ENCODE measurements at regions not wholly inside any gene's neighbourhood (a gene's known extent, or its start where the extent isn't known, plus 50 kb on each side); places are given as distances from the start of the nearest gene placed in this dataset.

DNA sequence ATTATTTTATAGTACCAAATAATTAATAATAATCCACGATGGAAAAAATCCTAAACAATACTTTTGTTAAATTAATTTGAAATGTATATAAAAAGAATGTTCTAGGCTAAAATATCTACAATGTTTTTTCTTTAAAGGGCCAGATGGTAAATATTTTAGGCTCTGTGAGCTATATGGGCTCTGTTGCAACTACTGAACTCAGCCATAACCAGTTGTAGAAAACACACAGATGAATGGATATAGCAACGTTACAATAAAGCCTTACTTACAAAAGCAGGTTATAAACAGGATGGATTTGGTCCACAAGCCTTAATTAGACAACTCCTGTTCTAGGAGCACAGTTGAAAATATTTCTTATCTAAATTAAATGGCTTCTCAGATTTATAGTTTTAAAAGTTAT lies 245.2 kb downstream of the KCNC2 start:
- Histone ChIP-seq H3K4me1 (ENCODE audit: control insufficient read depth, low read depth, low read length) (no peaks in the 10 kb centered on the region), H3K27me3 (ENCODE audit: control insufficient read depth, insufficient read depth, low read length) (no peaks in the 10 kb centered on the region), H3K4me3 (ENCODE audit: low read length) (no peak overlapping the region), H3K36me3 (ENCODE audit: control insufficient read depth, low read depth, low read length) (no peaks in the 10 kb centered on the region), H3K9ac (ENCODE audit: low read length) (no peak overlapping the region), H3K9me3 (ENCODE audit: control insufficient read depth, low read depth, low read length) (no peaks in the 10 kb centered on the region), H3K27ac (ENCODE audit: low read length) (no peak overlapping the region)

DNA sequence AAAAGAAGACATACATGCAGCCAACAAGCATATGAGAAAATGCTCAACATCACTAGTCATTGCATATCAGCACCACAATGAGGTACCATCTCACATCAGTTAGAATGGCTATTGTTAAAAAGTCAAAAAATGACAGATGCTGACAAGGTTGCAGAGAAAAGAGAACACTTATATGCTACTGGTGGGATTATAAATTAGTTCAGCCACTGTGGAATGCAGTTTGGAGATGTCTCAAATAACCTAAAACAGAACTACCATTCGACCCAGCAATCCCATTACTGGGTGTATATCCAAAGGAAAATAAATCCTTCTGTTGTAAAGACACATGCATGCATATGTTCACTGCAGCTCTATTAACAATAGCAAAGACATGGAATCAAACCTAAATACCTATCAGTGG lies 238.4 kb downstream of the KCNC2 start:
- Histone ChIP-seq H3K9ac (ENCODE audit: low read length) (no peak overlapping the region), H3K36me3 (ENCODE audit: control insufficient read depth, low read depth, low read length) (no peaks in the 10 kb centered on the region), H3K27ac (ENCODE audit: low read length) (no peak overlapping the region), H3K4me3 (ENCODE audit: low read length) (no peak overlapping the region), H3K4me1 (ENCODE audit: control insufficient read depth, low read depth, low read length) (no peaks in the 10 kb centered on the region), H3K9me3 (ENCODE audit: control insufficient read depth, low read depth, low read length) (no peaks in the 10 kb centered on the region), H3K27me3 (ENCODE audit: control insufficient read depth, insufficient read depth, low read length) (no peaks in the 10 kb centered on the region)

DNA sequence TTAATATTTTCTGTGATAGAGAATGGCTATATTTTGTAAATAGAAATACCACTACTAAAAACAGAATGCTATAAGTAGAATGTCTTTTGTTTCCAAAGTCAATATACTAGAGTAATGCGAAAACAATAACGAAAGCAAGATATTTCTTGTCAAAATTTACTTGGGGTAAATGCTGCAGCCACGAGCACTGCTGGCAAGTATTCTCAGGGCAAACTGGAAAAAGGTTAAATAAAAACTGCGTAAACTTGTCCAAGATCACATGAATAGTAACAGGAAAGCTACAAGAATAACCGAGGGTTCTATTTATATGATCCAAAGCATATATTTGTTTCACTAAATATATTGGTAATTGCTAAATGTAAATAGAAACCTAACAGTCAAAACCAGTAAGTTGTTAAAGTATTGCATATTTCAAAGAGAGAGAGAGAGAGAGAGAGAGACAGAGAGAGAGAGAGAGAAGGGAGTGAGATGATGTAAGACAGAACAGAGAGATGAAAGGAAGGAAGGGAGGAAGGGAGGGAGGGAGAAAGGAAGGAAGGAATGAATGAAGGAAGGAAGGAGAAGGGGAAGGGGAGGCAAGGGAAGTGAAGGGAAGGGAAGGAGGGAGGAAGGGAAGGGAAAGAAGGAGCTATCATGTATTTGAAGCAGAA lies 231.7 kb downstream of the KCNC2 start:
- Histone ChIP-seq H3K27ac (ENCODE audit: low read length) (no peak overlapping the region), H3K4me1 (ENCODE audit: control insufficient read depth, low read depth, low read length) (no peaks in the 10 kb centered on the region), H3K4me3 (ENCODE audit: low read length) (no peak overlapping the region), H3K36me3 (ENCODE audit: control insufficient read depth, low read depth, low read length) (no peaks in the 10 kb centered on the region), H3K9ac (ENCODE audit: low read length) (no peak overlapping the region), H3K9me3 (ENCODE audit: control insufficient read depth, low read depth, low read length) (no peaks in the 10 kb centered on the region), H3K27me3 (ENCODE audit: control insufficient read depth, insufficient read depth, low read length) (no peaks in the 10 kb centered on the region)

DNA sequence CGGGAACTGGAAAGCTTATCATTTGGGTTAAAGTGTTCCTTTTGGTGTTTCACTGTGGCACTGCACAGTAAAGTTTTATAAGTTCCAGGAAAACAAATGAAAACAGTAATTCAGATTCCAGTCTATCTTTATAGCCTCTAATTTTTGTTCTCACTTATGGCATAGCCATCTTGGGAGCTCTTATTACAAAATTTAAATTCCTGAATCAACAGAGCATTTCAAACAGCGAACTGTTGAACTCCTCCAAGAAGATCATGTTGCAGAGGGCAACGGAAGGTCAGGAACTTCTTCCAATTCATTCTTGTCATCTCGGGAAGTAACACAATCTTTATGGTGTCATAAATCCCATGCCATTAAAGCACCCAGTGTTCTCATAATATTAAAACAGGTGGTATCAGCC lies 229.1 kb downstream of the KCNC2 start:
- Histone ChIP-seq H3K9me3 (ENCODE audit: control insufficient read depth, low read depth, low read length) (no peaks in the 10 kb centered on the region), H3K4me1 (ENCODE audit: control insufficient read depth, low read depth, low read length) (no peaks in the 10 kb centered on the region), H3K27ac (ENCODE audit: low read length) (no peak overlapping the region), H3K27me3 (ENCODE audit: control insufficient read depth, insufficient read depth, low read length) (no peaks in the 10 kb centered on the region), H3K4me3 (ENCODE audit: low read length) (no peak overlapping the region), H3K9ac (ENCODE audit: low read length) (no peak overlapping the region), H3K36me3 (ENCODE audit: control insufficient read depth, low read depth, low read length) (no peaks in the 10 kb centered on the region)

DNA sequence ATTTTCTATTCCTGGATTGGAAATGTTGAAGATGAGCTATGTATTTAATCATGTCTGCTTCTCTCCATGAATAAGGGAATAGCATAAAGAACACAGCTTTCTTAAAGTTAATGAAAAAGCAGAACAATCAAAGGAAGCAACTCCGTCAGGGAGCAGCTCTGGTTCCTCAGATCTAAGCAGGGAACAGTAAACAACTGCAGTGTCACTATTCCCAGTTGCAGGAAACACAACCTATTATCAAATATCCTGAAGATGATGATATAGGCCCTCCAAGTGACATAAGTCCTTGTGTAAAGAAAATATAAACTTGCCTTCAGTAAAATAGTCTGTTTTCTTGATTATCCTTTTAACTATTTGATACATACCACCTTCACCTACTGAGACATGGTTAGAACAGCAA lies 228.1 kb downstream of the KCNC2 start:
- H3K4me3 ChIP-seq (ENCODE audit: low read length) = no peak overlapping the region
- H3K9me3 ChIP-seq (ENCODE audit: control insufficient read depth, low read depth, low read length) = no peaks in the 10 kb centered on the region
- no peaks in the 10 kb centered on the region for H3K36me3 ChIP-seq (ENCODE audit: control insufficient read depth, low read depth, low read length)
- H3K9ac ChIP-seq (ENCODE audit: low read length) = no peak overlapping the region
- H3K27me3 ChIP-seq (ENCODE audit: control insufficient read depth, insufficient read depth, low read length) = no peaks in the 10 kb centered on the region
- H3K27ac ChIP-seq (ENCODE audit: low read length) = no peak overlapping the region
- H3K4me1 ChIP-seq (ENCODE audit: control insufficient read depth, low read depth, low read length) = no peaks in the 10 kb centered on the region

DNA sequence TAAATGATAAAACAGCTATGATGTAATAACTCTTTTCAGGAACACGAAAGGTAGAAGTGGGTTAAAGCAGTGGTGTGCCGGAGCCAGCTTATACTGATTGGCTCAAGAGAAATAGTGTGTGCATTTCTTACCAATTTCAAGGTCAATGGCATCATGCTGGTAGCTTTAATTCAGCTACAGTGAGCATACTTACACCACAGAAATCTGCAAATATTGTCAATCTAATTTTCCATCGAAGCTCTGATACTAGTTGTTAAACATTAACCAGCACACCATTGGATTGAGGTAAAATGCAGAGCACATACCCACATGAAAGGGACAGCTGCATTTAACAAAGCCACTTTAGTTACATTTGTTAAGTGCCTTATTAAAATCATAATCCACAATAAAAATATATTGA lies 225.7 kb downstream of the KCNC2 start:
- Histone ChIP-seq H3K36me3 (ENCODE audit: control insufficient read depth, low read depth, low read length) (no peaks in the 10 kb centered on the region), H3K27me3 (ENCODE audit: control insufficient read depth, insufficient read depth, low read length) (no peaks in the 10 kb centered on the region), H3K4me3 (ENCODE audit: low read length) (no peak overlapping the region), H3K9me3 (ENCODE audit: control insufficient read depth, low read depth, low read length) (no peaks in the 10 kb centered on the region), H3K27ac (ENCODE audit: low read length) (no peak overlapping the region), H3K4me1 (ENCODE audit: control insufficient read depth, low read depth, low read length) (no peaks in the 10 kb centered on the region), H3K9ac (ENCODE audit: low read length) (no peak overlapping the region)

DNA sequence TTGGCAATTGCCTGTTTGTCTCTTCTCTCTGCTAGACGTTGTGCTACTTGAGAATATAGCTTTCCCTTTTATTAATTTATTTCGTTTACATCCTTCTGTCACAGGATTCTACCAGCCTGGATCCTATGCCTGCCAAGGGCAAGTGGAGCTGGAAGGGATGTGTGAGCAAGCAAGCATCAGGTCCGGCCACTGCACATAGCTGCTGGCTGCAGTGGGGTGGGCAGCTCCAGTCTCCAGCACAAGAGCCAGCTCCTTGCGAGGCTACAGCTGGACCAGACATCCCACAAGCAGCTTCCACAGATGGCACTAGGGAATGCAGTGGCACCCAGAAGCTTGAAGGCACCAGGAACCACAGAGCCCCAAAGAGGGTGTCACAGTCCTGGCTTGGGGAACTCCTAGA lies 225.0 kb downstream of the KCNC2 start:
- Histone ChIP-seq H3K27me3 (ENCODE audit: control insufficient read depth, insufficient read depth, low read length) (no peaks in the 10 kb centered on the region), H3K27ac (ENCODE audit: low read length) (no peak overlapping the region), H3K36me3 (ENCODE audit: control insufficient read depth, low read depth, low read length) (no peaks in the 10 kb centered on the region), H3K9ac (ENCODE audit: low read length) (no peak overlapping the region), H3K4me3 (ENCODE audit: low read length) (no peak overlapping the region), H3K9me3 (ENCODE audit: control insufficient read depth, low read depth, low read length) (no peaks in the 10 kb centered on the region), H3K4me1 (ENCODE audit: control insufficient read depth, low read depth, low read length) (no peaks in the 10 kb centered on the region)

DNA sequence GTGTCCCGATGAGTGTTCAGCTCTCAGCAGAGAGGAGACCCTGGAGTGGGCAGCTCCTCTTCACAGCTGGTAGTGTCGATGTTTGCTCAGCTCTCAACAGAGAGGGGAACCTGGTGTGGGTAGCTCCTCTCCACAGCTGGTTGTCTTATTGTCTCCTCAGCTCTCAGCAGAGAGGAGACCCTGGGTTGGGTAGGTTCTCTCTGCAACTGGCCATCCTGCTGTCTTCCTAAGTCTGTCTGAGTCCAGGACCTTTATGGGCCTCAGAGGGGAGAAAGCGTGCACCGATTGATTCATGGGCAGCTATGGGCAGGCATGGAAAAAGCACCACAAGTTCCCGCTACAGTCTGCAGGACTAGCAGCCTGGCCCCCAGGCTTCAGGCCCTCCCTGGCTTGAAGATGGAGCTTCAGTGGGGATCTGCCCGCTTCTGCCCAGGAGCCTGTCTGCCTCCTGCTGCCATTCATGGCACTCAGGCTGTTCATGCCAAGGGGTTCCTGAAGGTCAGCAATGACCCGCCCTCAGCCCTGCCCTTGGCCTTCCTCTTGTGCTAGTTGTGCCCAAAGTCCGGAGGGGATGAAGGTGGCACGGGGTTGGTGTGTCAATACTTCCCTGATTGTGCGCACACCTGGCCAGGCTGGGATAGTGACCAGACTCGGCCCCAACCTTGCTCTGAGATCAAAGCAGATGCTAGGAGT lies 224.2 kb downstream of the KCNC2 start:
- Histone ChIP-seq H3K4me3 (ENCODE audit: low read length) (no peak overlapping the region), H3K9me3 (ENCODE audit: control insufficient read depth, low read depth, low read length) (no peaks in the 10 kb centered on the region), H3K27ac (ENCODE audit: low read length) (no peak overlapping the region), H3K4me1 (ENCODE audit: control insufficient read depth, low read depth, low read length) (no peaks in the 10 kb centered on the region), H3K36me3 (ENCODE audit: control insufficient read depth, low read depth, low read length) (no peaks in the 10 kb centered on the region), H3K9ac (ENCODE audit: low read length) (no peak overlapping the region), H3K27me3 (ENCODE audit: control insufficient read depth, insufficient read depth, low read length) (no peaks in the 10 kb centered on the region)

DNA sequence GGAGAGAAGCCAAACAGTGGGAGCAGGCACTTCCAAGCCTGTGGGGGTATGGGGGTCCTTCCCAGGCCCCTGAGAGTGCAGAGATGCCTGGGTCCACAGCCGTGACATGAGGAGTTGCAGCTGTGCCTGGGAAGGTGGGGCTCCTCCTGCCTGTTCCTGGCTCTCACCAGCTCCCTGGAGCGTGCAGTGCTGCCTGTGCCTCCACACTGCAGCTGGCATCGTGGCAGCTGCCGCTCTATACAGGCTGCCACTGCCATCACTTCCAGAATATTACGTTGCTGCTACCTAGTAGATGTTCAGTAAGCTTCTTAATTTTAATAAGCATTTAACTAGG lies 223.7 kb downstream of the KCNC2 start:
- Histone ChIP-seq H3K4me1 (ENCODE audit: control insufficient read depth, low read depth, low read length) (no peaks in the 10 kb centered on the region), H3K27me3 (ENCODE audit: control insufficient read depth, insufficient read depth, low read length) (no peaks in the 10 kb centered on the region), H3K27ac (ENCODE audit: low read length) (no peak overlapping the region), H3K9ac (ENCODE audit: low read length) (no peak overlapping the region), H3K36me3 (ENCODE audit: control insufficient read depth, low read depth, low read length) (no peaks in the 10 kb centered on the region), H3K9me3 (ENCODE audit: control insufficient read depth, low read depth, low read length) (no peaks in the 10 kb centered on the region), H3K4me3 (ENCODE audit: low read length) (no peak overlapping the region)

DNA sequence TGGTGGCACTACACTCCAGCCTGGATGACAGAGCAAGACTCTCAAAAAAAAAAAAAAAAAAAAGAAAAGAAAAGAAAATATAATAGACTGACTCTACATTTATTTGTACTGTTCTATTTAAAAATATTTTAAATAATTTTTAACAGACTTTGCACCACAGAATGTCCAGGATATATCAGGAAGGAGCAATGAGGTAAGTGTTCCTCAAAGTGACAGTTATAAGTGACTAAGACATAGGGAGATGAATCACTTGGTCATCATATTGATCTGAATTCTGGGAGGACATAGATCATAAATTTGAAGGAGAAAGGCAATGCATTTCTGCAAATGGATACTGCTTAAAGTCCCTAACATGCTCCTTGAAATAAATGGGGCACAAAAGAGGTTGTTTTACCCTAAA lies 221.5 kb downstream of the KCNC2 start:
- H3K4me1 ChIP-seq (ENCODE audit: control insufficient read depth, low read depth, low read length) = no peaks in the 10 kb centered on the region
- no peaks in the 10 kb centered on the region for H3K27me3 ChIP-seq (ENCODE audit: control insufficient read depth, insufficient read depth, low read length)
- no peak overlapping the region for H3K9ac ChIP-seq (ENCODE audit: low read length)
- H3K4me3 ChIP-seq (ENCODE audit: low read length) = no peak overlapping the region
- H3K9me3 ChIP-seq (ENCODE audit: control insufficient read depth, low read depth, low read length) = no peaks in the 10 kb centered on the region
- no peaks in the 10 kb centered on the region for H3K36me3 ChIP-seq (ENCODE audit: control insufficient read depth, low read depth, low read length)
- H3K27ac ChIP-seq (ENCODE audit: low read length) = no peak overlapping the region

Data from iPS-18a (cell line).